GM19397 (cell line): ENCODE measurements at regions not wholly inside any gene's neighbourhood (a gene's known extent, or its start where the extent isn't known, plus 50 kb on each side); places are given as distances from the start of the nearest gene placed in this dataset.

Experiments
- ATAC-seq: cut with Tn5 transposase; IDR thresholded peaks from one replicate; pipeline ENCODE4 v1.9.1; 2021; ENCODE audit warnings: mild to moderate bottlenecking, moderate library complexity; ENCODE audit not compliant: unreplicated experiment

DNA sequence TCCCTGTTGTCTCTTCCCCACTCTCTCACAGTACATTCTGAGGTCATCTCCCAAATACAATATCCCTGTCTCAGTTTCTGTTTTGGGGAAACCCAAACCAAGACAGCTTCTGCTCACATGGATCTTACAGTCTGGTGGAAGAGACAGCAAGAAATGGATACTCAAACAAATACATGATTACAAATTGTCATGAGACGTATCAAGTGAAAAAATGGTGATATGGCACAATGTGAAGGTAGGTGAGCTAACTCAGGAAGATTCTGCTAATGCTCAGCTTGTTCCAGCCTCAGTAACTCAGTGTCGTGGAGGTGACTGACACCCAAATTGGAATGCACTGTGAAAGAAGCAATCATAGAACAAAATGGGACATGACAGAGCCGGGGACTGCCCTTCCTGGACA is 68.3 kb downstream of the CHST1 start:
- ATAC-seq: no peak

DNA sequence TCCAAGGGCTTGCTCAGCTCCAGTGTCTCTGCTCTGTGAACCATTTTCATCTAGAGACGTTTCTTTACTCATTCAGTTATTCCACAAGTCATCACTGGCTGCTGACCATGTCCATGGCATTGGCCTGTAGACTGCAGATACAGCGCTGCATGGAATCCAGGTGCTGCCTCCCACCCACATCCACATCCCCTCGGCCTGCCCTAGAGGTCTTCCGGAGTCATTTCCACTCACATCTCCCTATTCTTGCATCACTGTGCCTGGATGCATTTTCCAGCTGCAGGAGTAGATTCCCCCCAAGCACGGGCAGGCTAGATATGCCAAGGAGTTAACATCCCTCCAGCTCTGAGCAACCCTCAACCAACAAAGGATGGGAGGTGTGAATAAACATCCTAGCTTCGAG is 68.9 kb downstream of the CHST1 start:
- ATAC-seq: no peak

GRCh38 chr11:45593992-45594391 is 71.4 kb downstream of the CHST1 start:
- no peak for ATAC-seq

DNA sequence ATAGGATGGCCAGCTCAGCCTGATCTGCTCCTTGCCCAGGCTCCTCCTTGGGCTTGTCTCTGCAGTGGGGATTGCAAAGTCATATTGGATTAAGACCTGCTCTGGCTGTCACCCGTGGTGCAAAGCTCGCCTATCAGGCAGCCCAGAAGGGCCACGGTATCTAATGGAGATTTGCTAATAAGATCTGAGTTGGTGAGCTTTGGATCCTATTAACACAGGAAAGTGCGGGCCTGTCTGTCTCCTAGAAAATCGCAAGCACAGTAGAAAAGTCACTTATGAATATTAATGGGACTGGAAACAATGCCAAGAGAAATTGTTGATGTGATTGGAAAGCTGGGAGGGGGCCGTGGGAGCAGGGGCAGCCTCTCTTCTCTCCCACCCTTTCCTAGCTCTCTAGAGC is 72.8 kb downstream of the CHST1 start:
- no peak for ATAC-seq

DNA sequence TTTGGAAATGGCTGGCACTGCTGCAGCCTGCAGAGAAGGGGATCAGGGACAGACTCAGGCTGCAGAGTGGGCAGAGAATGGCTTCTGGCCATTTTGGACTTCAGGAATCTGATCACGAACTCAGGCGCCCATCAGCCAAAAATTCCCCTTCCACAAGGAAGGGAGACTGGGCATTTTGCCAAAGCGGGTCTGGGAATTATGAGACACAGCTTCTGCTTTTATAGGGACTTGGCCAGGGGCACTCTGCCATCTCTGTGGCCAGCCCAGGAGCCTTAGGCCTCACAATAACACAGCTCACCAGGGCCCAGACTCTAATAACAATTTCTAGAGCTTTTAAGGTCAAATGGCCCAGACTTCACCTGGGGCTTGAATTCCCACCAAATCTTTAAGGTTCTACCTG is 74.7 kb downstream of the CHST1 start:
- no peak for ATAC-seq

- no peak for ATAC-seq
These were observed 80.2 kb downstream of the CHST1 start for GRCh38 chr11:45585205-45585604.

GRCh38 chr11:45583981-45584566 is 81.3 kb downstream of the CHST1 start:
- ATAC-seq: no peak

DNA sequence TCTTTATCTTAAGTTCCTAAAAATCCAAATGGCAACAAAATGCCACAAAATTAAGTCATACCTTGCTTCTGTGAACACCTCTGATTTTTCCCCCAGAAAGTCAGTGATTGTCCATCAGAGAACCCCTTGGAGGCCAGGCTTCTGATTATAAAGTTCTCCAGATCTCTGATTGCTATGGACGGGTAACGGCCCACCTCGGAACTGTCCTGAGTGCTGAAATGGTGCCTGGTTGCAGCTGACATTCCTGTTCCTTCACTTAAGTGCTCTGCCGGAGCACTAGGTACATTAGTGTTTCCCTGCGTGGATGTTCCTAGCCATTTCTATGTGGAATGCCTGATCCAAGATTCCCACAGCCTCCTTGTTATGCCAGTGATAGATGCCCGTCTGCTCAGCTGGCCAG is 85.0 kb downstream of the CHST1 start:
- ATAC-seq: no peak

- no peak for ATAC-seq
These were observed 87.1 kb downstream of the CHST1 start for GRCh38 chr11:45578316-45578715.

DNA sequence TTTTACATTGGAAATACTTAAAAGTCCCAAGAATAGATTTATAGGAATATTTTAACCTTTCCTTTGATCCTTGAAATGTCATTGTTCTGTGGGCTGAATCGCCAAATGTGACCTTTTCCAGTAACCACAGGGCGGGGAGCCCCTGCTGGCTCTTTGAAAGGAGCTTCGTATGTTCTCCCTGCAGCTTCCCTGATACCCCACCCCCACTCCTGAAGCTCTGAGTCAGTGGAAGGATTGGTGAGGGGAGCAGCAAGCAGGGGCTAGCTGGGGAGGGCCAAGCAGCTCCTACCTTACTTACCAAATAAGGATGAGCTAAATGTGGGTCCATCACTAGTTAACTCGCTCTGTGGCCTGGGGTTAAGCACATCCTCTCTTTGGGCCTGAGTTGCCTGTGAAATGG is 87.7 kb downstream of the CHST1 start:
- ATAC-seq: no peak

GRCh38 chr11:45576461-45577215 is 88.8 kb downstream of the CHST1 start:
- no peak for ATAC-seq

- no peak for ATAC-seq
These were observed 91.7 kb downstream of the CHST1 start for GRCh38 chr11:45573728-45574127.

DNA sequence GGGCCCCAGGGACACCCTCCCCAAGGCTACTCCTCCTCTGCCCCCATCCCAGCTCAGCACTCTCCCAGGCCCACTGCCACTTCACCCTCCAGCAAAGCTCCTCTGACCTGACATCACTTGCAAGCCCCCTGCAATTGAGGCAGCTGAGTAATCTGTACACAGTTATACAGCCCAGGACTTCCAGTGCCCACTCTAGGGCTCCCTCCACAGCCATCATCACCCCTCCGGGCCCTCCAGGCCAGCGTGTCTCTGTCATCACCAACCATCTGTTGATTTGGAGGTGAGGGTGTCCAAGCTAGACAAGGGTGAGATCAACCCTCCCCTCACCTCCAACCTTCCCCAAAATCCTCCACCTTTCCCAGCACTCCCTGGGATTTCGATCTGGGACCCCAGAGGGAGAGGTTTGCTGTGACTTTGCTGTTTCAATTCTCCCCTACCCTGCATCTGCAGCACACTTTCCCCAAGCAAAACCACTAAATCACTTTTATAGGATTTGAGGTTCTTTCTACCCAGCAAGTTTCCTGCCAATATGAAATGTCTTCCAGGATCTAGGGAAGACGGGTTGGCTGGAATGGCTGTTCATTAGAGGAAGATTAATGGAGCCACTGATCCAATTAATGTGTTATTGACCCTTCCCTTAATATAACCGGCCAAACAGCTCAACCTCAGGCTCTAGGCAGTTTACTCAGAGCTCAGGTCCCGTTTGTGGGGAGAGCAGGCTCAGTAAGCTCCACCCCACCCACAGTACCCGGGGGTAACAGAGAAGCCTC is 92.9 kb downstream of the CHST1 start:
- ATAC-seq: no peak

DNA sequence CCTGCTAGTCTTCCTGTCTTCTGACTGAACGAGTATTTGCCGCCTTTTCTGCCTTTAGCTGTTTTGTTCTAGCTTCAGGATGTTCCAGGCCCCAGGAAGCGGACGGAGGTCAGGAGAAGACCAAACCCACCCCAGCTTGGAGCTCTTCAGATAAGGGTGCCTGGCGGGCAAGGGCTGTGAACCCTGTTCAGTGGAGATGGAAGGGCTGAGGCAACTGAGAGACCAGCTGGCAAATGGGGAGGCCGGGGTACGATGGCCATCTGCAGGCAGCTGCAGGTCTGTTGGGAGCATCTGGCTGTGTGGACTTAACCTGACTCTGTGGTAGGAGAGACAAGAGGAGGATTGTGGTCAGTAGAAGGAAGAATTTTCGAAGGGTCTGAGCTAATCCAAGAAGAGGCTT is 95.6 kb downstream of the CHST1 start:
- ATAC-seq: no peak

GRCh38 chr11:45568049-45568448 is 97.4 kb downstream of the CHST1 start:
- ATAC-seq: no peak

DNA sequence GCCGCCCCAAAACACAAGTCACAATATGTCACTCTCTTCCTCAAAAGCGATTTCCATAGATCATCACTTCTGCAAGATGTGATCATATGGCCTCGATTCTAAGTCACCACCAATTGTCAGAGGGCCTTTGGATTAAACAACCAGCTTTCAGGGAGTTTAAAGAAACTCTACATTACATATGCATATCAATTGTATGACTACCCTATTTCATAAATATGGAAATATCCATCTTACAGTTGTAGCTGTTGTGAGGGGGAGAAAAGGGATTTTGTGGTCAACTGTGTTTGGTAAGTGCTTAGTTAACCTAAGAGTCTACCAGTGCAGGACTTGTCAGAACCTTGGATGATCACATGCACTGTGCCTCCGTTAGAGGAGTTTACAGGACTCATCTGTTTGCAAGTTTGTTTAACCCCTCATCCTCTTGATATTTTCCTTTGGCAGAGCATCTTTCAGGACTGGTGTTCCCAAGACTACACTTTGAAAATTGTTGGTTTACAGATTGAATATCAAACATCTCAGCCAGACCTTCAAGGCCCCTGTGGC is 99.9 kb downstream of the CHST1 start:
- no peak for ATAC-seq

- ATAC-seq: no peak
These were observed 101.6 kb downstream of the CHST1 start for GRCh38 chr11:45563810-45564209.

- ATAC-seq: no peak
These were observed 102.3 kb downstream of the CHST1 start for GRCh38 chr11:45563171-45563570.

DNA sequence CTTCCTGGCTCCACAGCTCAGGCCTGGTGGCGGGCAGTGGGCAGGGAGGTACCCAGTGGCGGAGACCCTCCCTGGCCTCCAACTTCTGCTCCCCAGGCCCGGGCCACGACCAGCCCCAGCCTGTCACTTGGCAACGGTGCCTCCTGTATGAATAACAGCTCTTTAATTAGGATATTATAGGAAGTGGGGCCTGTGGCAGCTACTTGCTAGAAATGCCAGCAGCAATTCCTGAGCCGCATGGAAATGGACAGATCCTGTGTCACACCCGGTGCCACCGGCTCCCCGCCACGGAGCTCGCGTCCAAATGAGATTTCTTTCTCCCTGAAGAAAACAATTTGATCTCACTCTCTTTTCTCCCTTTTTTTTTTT is 104.5 kb downstream of the CHST1 start:
- no peak for ATAC-seq

DNA sequence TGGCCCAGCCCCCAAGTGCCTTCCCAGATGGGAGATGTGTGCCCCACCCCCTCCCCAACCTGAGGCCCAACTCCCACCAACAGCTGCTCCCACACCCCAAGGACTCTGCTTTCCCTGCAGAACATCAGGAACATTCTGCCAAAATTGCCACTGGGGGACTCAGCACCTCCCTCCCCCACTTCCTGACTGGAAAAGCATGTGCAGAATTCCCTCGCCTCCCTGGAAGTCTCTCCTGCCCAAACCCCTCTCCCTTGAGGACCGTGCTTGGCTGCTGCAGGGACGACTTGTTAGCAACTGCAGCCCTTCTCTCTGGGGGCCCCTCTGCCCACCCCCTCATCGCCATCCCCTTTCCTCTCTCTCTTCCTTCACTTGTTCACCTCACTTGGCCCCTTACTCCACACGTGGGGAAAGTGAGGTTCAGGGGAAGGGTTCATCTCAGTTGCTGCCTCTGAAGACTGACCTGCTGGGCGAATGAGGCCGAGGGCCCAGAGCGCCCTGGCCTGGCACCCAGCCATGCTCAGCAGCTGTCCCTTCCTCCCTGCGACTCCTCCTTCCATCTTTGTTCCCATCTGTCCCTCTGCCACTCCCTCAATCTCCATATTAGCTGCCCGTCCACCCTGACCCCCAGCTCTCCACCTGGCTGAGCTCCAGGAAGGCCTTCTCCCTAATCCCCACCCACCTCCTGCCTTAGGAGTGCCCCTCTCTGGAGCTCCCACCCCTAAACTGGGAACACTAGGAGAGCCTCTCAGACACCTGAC is 105.1 kb downstream of the CHST1 start:
- ATAC-seq: no peak
